DND-41 (cell line): ENCODE measurements at regions not wholly inside any gene's neighbourhood (a gene's known extent, or its start where the extent isn't known, plus 50 kb on each side); places are given as distances from the start of the nearest gene placed in this dataset.

Source experiments
- ATAC-seq: fragments of 200-7000 bp; cut with Tn5 transposase; 3 replicates; pipeline ENCODE4 v1.9.1; 2021; ENCODE audit warnings: low read depth; ENCODE audit not compliant: insufficient read depth
- DNase-seq: peaks from one replicate; pipeline ENCODE4 v3.0.0-alpha.2; 2020
- H2AFZ ChIP-seq: 2 replicates; pipeline ENCODE4 v1.6.0; 2012; ENCODE audit warnings: low read depth, low read length
- H3K27ac ChIP-seq: 2 replicates; pipeline ENCODE4 v1.5.1; 2012; ENCODE audit warnings: low read length, inconsistent platforms
- H3K27me3 ChIP-seq: fragments of 200-600 bp; sonication (generic); 2 replicates; pipeline ENCODE4 v1.6.0; 2012; ENCODE audit warnings: low read length, mild to moderate bottlenecking, inconsistent platforms; ENCODE audit not compliant: insufficient read depth, poor library complexity
- H3K36me3 ChIP-seq: 2 replicates; pipeline ENCODE4 v1.5.1; 2012; ENCODE audit warnings: low read length, inconsistent platforms; ENCODE audit not compliant: insufficient read depth
- H3K4me1 ChIP-seq: 2 replicates; pipeline ENCODE4 v1.5.1; 2012; ENCODE audit warnings: mild to moderate bottlenecking, low read length; ENCODE audit not compliant: insufficient read depth
- H3K4me2 ChIP-seq: 2 replicates; pipeline ENCODE4 v1.6.0; 2012; ENCODE audit warnings: mild to moderate bottlenecking, moderate library complexity, low read length, inconsistent platforms; ENCODE audit not compliant: insufficient read depth
- H3K4me3 ChIP-seq, 2 experiments: fragments of 200-600 bp in 1 of 2; shearing (Covaris generic) in 1 of 2; 2 replicates each; pipeline ENCODE4 v1.5.1; 2012 to 2016; ENCODE audit warnings: inconsistent platforms in 2 of 2, low read length in 2 of 2, mild to moderate bottlenecking in 2 of 2, low read depth in 1 of 2, moderate library complexity in 1 of 2
- H3K79me2 ChIP-seq: 2 replicates; pipeline ENCODE4 v1.6.0; 2012; ENCODE audit warnings: low read length, inconsistent platforms; ENCODE audit not compliant: insufficient read depth
- H3K9ac ChIP-seq: 2 replicates; pipeline ENCODE4 v1.6.0; 2012; ENCODE audit warnings: low read depth, mild to moderate bottlenecking, inconsistent platforms, low read length, moderate library complexity
- H3K9me3 ChIP-seq: 2 replicates; pipeline ENCODE4 v1.5.1; 2012; ENCODE audit warnings: low read length, moderate library complexity, mild to moderate bottlenecking, inconsistent platforms; ENCODE audit not compliant: insufficient read depth, severe bottlenecking
- H4K20me1 ChIP-seq: 2 replicates; pipeline ENCODE4 v1.6.0; 2012; ENCODE audit warnings: low read length; ENCODE audit not compliant: insufficient read depth
- CTCF ChIP-seq: IDR thresholded peaks from 2 replicates; pipeline ENCODE4 v1.5.1; 2012; ENCODE audit warnings: borderline replicate concordance, low read length, moderate library complexity, mild to moderate bottlenecking; ENCODE audit not compliant: poor library complexity, severe bottlenecking; ENCODE audit errors: extremely low read depth
- EZH2 ChIP-seq: IDR thresholded peaks from 3 replicates; pipeline ENCODE4 v1.6.1; 2012; ENCODE audit warnings: borderline replicate concordance, low read depth, mild to moderate bottlenecking, moderate library complexity, low read length, inconsistent platforms; ENCODE audit not compliant: severe bottlenecking

GRCh38 chr10:121235692-121236091, 362.6 kb downstream of the FGFR2 start:
- no peak for DNase-seq
- Histone ChIP-seq H3K27me3 (no peaks in the 10 kb centered on the region), H2AFZ (no peak overlapping the region), H3K36me3 (no peaks in the 10 kb centered on the region), H4K20me1 (no peaks in the 10 kb centered on the region), H3K9me3 (peaks cover 6% of the 10 kb centered on the region), H3K9ac (no peak overlapping the region), H3K4me1 (no peaks in the 10 kb centered on the region), H3K79me2 (no peaks in the 10 kb centered on the region), H3K27ac (no peak overlapping the region), H3K4me2 (no peak overlapping the region), H3K4me3 (no peak overlapping the region)
- ATAC-seq, result no peak
- TF ChIP-seq EZH2 (no peak), CTCF (no peak)

GRCh38 chr10:121236621-121237020, 361.6 kb downstream of the FGFR2 start:
- Histone ChIP-seq H3K36me3 (no peaks in the 10 kb centered on the region), H3K4me3 (no peak overlapping the region), H3K4me2 (no peak overlapping the region), H3K27ac (no peak overlapping the region), H3K4me1 (no peaks in the 10 kb centered on the region), H3K9me3 (peaks cover 6% of the 10 kb centered on the region), H2AFZ (no peak overlapping the region), H4K20me1 (no peaks in the 10 kb centered on the region), H3K27me3 (no peaks in the 10 kb centered on the region), H3K79me2 (no peaks in the 10 kb centered on the region), H3K9ac (no peak overlapping the region)
- DNase-seq (no peak), ATAC-seq (no peak)
- TF ChIP-seq EZH2 (no peak), CTCF (no peak)

GRCh38 chr10:121237718-121238117, 360.5 kb downstream of the FGFR2 start:
- ATAC-seq (no peak), DNase-seq (no peak)
- H3K4me3 ChIP-seq, result no peak overlapping the region
- no peaks in the 10 kb centered on the region for H3K27me3 ChIP-seq
- no peak overlapping the region for H3K27ac ChIP-seq
- H3K9ac ChIP-seq, result no peak overlapping the region
- H3K79me2 ChIP-seq, result no peaks in the 10 kb centered on the region
- no peak overlapping the region for H2AFZ ChIP-seq
- H3K36me3 ChIP-seq, result no peaks in the 10 kb centered on the region
- H4K20me1 ChIP-seq, result no peaks in the 10 kb centered on the region
- H3K9me3 ChIP-seq, result peaks cover 6% of the 10 kb centered on the region
- no peak overlapping the region for H3K4me2 ChIP-seq
- TF ChIP-seq CTCF (peak; percentile 41), EZH2 (no peak)
- no peaks in the 10 kb centered on the region for H3K4me1 ChIP-seq

GRCh38 chr10:121240011-121240410, 358.2 kb downstream of the FGFR2 start:
- no peak for TF ChIP-seq CTCF
- no peak for TF ChIP-seq EZH2
- no peaks in the 10 kb centered on the region for H3K79me2 ChIP-seq
- no peaks in the 10 kb centered on the region for H3K36me3 ChIP-seq
- no peak overlapping the region for H3K9ac ChIP-seq
- H3K4me3 ChIP-seq, result no peak overlapping the region
- ATAC-seq (no peak), DNase-seq (no peak)
- H3K27me3 ChIP-seq, result no peaks in the 10 kb centered on the region
- peaks cover 6% of the 10 kb centered on the region for H3K9me3 ChIP-seq
- no peaks in the 10 kb centered on the region for H4K20me1 ChIP-seq
- H3K4me1 ChIP-seq, result no peaks in the 10 kb centered on the region
- no peak overlapping the region for H3K4me2 ChIP-seq
- H3K27ac ChIP-seq, result no peak overlapping the region
- no peak overlapping the region for H2AFZ ChIP-seq
